ENCODE measurements at regions not wholly inside any gene's neighbourhood (a gene's known extent, or its start where the extent isn't known, plus 50 kb on each side); places are given as distances from the start of the nearest gene placed in this dataset.

GRCh38 chr13:81224209-81224833, 883.4 kb upstream of the SPRY2 start:
- Histone ChIP-seq H3K9me1 (ENCODE audit: insufficient read depth, low read length) (no peaks in the 10 kb centered on the region), H3K79me1 (ENCODE audit: low read depth in 1 of 2, low read length in 2 of 2) (no peaks in the 10 kb centered on the region), H3K36me3 (ENCODE audit: control insufficient read depth, insufficient read depth, low read length) (no peaks in the 10 kb centered on the region), H4K8ac (ENCODE audit: low read depth in 2 of 2, low read length in 2 of 2) (no peak overlapping the region), H3K18ac (ENCODE audit: low read depth, low read length) (no peak overlapping the region), H2BK5ac (ENCODE audit: low read depth, low read length, poor library complexity, severe bottlenecking) (no peak overlapping the region), H2BK120ac (ENCODE audit: low read depth, low read length) (no peak overlapping the region), H2AK5ac (ENCODE audit: low read depth, low read length) (no peak overlapping the region), H2AK9ac (replicated peaks; ENCODE audit: low read depth, low read length, poor library complexity) (no peak overlapping the region), H2AFZ (replicated peaks; ENCODE audit: low read length, poor library complexity) (no peak overlapping the region), H2BK20ac (ENCODE audit: low read depth, low read length) (no peak overlapping the region), H3K27me3 (ENCODE audit: control insufficient read depth, insufficient read depth, low read length) (no peaks in the 10 kb centered on the region), H3K4me3 (ENCODE audit: insufficient read depth, low read depth, low read length) (no peak overlapping the region), H4K5ac (ENCODE audit: low read depth, low read length) (no peak overlapping the region), H3K4me2 (ENCODE audit: low read depth, low read length) (no peak overlapping the region), H3K9me3 (ENCODE audit: control insufficient read depth, insufficient read depth, low read length) (0 out of 2 replicates have a peak, but pooled peaks cover 1% of the 10 kb centered on the region), H3K23ac (ENCODE audit: low read depth, low read length) (no peak overlapping the region), H3K27ac (ENCODE audit: insufficient read depth, low read length) (no peak overlapping the region), H3K4me1 (ENCODE audit: control insufficient read depth, insufficient read depth, low read length) (no peaks in the 10 kb centered on the region), H3K14ac (replicated peaks; ENCODE audit: low read depth, low read length) (no peak overlapping the region), H2BK15ac (ENCODE audit: low read depth, low read length) (no peak overlapping the region), H3K56ac (ENCODE audit: extremely low read depth, insufficient read depth, low read length) (no peak overlapping the region), H4K91ac (ENCODE audit: insufficient read depth, low read depth, low read length) (no peak overlapping the region), H3K9ac (ENCODE audit: low read depth, low read length) (no peak overlapping the region), H3K4ac (ENCODE audit: low read depth, low read length) (no peak overlapping the region), H4K20me1 (ENCODE audit: insufficient read depth, low read length) (no peaks in the 10 kb centered on the region)
- no CpG with 5 or more reads among the region's 7 CpGs for WGBS, 2 experiments (ENCODE audit: extremely low coverage in 2 of 2, insufficient read length in 1 of 2)
- no TSS peak for BruUV-seq (replicated peaks)
- ChIA-PET CTCF (no interaction called here), POLR2A (ENCODE audit: unreplicated experiment) (no interaction called here)
- no peak for TF ChIP-seq CHD1 (IDR thresholded peaks at IDR 0.05; ENCODE audit: low read depth, low read length)
- TF ChIP-seq RAD21 (IDR thresholded peaks at IDR 0.05; ENCODE audit: low read length): no peak
- no peak for TF ChIP-seq MAFK (IDR thresholded peaks at IDR 0.05; ENCODE audit: low read depth, low read length)
- no peak for TF ChIP-seq NFE2L2 (IDR thresholded peaks at IDR 0.05; ENCODE audit: low read depth, low read length)
- TF ChIP-seq CEBPB (IDR thresholded peaks at IDR 0.05; ENCODE audit: low read depth, low read length): no peak
- no peak for TF ChIP-seq ELK1 (IDR thresholded peaks at IDR 0.05; ENCODE audit: borderline replicate concordance, low read depth, low read length)
- no peak for TF ChIP-seq RCOR1 (IDR thresholded peaks at IDR 0.05; ENCODE audit: insufficient replicate concordance, low read length)
- TF ChIP-seq SMC3 (IDR thresholded peaks at IDR 0.05; ENCODE audit: low read depth, low read length): no peak
- TF ChIP-seq FOS (IDR thresholded peaks at IDR 0.05; ENCODE audit: low read depth, low read length): no peak
- TF ChIP-seq POLR2A (IDR thresholded peaks at IDR 0.05; ENCODE audit: low read depth, low read length): no peak
- no peak for TF ChIP-seq USF2 (IDR thresholded peaks at IDR 0.05; ENCODE audit: low read depth, low read length)
- TF ChIP-seq MXI1 (IDR thresholded peaks at IDR 0.05; ENCODE audit: borderline replicate concordance, low read depth, low read length): no peak
- TF ChIP-seq RFX5 (IDR thresholded peaks at IDR 0.05; ENCODE audit: low read depth, low read length): no peak
- TF ChIP-seq CTCF (conservative IDR thresholded peaks at IDR 0.05; ENCODE audit: low read depth, low read length): no peak
- no peak for TF ChIP-seq BHLHE40 (IDR thresholded peaks at IDR 0.05; ENCODE audit: low read depth, low read length)
- TF ChIP-seq MAZ (IDR thresholded peaks at IDR 0.05; ENCODE audit: borderline replicate concordance, low read depth, low read length): no peak
- DNase-seq (no peak), ATAC-seq (ENCODE audit: low read depth) (no peak)
- in situ Hi-C loops (cut with MboI; ENCODE audit: low sequenced_read_pairs) (no loop called here), dilution Hi-C loops (cut with HindIII; ENCODE audit: low sequenced_read_pairs, unreplicated experiment) (no loop called here), intact Hi-C loops (cut with micrococcal nuclease) (no loop called here)

Data from IMR-90 (cell line).